Fibroblast of lung (primary cell): ENCODE measurements at regions not wholly inside any gene's neighbourhood (a gene's known extent, or its start where the extent isn't known, plus 50 kb on each side); places are given as distances from the start of the nearest gene placed in this dataset.

ENCODE experiments used
- DNase-seq, 2 donors: peaks; one replicate each; pipeline versions ENCODE4 v3.0.0 to v3.0.0-alpha.2; 2010; ENCODE audit warnings: low read depth in 2 of 2
- H2AFZ ChIP-seq: 2 replicates; pipeline ENCODE4 v1.5.1; 2012; ENCODE audit warnings: low read length, control low read depth, inconsistent platforms
- H3K27ac ChIP-seq: 2 replicates; pipeline ENCODE4 v1.5.1; 2011; ENCODE audit warnings: low read length, control low read depth; ENCODE audit not compliant: insufficient read depth
- H3K27me3 ChIP-seq: 2 replicates; pipeline ENCODE4 v1.5.1; 2011; ENCODE audit warnings: mild to moderate bottlenecking, low read length; ENCODE audit not compliant: control insufficient read depth, insufficient read depth
- H3K36me3 ChIP-seq: 2 replicates; pipeline ENCODE4 v1.5.1; 2011; ENCODE audit warnings: low read length; ENCODE audit not compliant: control insufficient read depth, insufficient read depth
- H3K4me1 ChIP-seq: 2 replicates; pipeline ENCODE4 v1.5.1; 2011; ENCODE audit warnings: low read length; ENCODE audit not compliant: control insufficient read depth, insufficient read depth; ENCODE audit errors: extremely low read depth
- H3K4me2 ChIP-seq: 2 replicates; pipeline ENCODE4 v1.5.1; 2011; ENCODE audit warnings: low read length, control low read depth; ENCODE audit not compliant: insufficient read depth; ENCODE audit errors: extremely low read depth
- H3K4me3 ChIP-seq, 4 experiments: fragments of 200-600 bp in 1 of 4; sonication (generic) in 1 of 4; replicated peaks in 1 of 4; 2 replicates each; pipeline ENCODE4 v1.5.1; 2011 to 2016; ENCODE audit warnings: low read length in 4 of 4, low read depth in 3 of 4, mild to moderate bottlenecking in 3 of 4, control low read depth in 2 of 4, inconsistent platforms in 1 of 4, mixed read lengths in 1 of 4; ENCODE audit not compliant: insufficient read depth in 1 of 4; ENCODE audit errors: control extremely low read depth in 1 of 4
- H3K79me2 ChIP-seq: 2 replicates; pipeline ENCODE4 v1.5.1; 2012; ENCODE audit warnings: mild to moderate bottlenecking, low read length, inconsistent platforms; ENCODE audit not compliant: control insufficient read depth, insufficient read depth
- H3K9ac ChIP-seq: 2 replicates; pipeline ENCODE4 v1.5.1; 2011; ENCODE audit warnings: mild to moderate bottlenecking, low read length, control low read depth; ENCODE audit not compliant: insufficient read depth
- H3K9me3 ChIP-seq: 2 replicates; pipeline ENCODE4 v1.5.1; 2012; ENCODE audit warnings: low read depth, low read length; ENCODE audit not compliant: control insufficient read depth, insufficient read depth
- H4K20me1 ChIP-seq: 2 replicates; pipeline ENCODE4 v1.5.1; 2011; ENCODE audit warnings: low read length; ENCODE audit not compliant: control insufficient read depth, insufficient read depth; ENCODE audit errors: extremely low read depth
- EZH2 ChIP-seq: IDR thresholded peaks from 2 replicates; pipeline ENCODE4 v1.5.1; 2012; ENCODE audit warnings: low read length, control low read depth, mild to moderate bottlenecking; ENCODE audit errors: missing control alignments
- TF ChIP-seq, protein P1 (sequence below), 2 donors: IDR thresholded peaks in 1 of 2; conservative IDR thresholded peaks in 1 of 2; 1 replicate in 1 of 2; 2 replicates in 1 of 2; pipeline ENCODE4 v1.5.1; 2011 to 2012; ENCODE audit warnings: low read length in 2 of 2, control low read depth in 1 of 2, inconsistent platforms in 1 of 2, low read depth in 1 of 2, mild to moderate bottlenecking in 1 of 2

DNA sequence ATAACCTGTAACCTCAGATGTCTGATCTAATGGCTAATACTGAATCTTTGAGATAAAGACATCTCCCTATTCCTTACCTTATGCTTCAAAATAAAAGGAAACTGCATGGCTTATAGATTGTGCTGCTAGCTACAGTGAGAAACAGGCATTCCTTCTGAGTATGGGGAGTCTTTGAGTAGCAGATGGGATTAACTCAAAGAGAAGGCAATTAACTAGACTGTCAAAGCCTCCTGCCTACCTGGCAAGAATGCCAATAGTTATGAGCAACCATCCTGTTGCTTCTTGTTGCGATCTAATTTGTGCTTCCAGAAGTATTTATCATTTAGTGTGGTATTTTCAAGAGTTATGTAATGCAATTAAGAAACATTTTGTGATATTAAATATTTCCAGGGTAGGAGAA, 660.0 kb upstream of the TMEFF2 start:
- no peak for TF ChIP-seq EZH2
- TF ChIP-seq, protein P1, sequence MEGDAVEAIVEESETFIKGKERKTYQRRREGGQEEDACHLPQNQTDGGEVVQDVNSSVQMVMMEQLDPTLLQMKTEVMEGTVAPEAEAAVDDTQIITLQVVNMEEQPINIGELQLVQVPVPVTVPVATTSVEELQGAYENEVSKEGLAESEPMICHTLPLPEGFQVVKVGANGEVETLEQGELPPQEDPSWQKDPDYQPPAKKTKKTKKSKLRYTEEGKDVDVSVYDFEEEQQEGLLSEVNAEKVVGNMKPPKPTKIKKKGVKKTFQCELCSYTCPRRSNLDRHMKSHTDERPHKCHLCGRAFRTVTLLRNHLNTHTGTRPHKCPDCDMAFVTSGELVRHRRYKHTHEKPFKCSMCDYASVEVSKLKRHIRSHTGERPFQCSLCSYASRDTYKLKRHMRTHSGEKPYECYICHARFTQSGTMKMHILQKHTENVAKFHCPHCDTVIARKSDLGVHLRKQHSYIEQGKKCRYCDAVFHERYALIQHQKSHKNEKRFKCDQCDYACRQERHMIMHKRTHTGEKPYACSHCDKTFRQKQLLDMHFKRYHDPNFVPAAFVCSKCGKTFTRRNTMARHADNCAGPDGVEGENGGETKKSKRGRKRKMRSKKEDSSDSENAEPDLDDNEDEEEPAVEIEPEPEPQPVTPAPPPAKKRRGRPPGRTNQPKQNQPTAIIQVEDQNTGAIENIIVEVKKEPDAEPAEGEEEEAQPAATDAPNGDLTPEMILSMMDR (conservative IDR thresholded peaks at IDR 0.05 in 1 of 2, IDR thresholded peaks at IDR 0.05 in 1 of 2; ENCODE audit: low read depth in 1 of 2, low read length in 2 of 2) = no peak
- H3K4me3 ChIP-seq = no peak overlapping the region
- DNase-seq = no peak
- H3K36me3 ChIP-seq = no peaks in the 10 kb centered on the region
- no peaks in the 10 kb centered on the region for H3K27me3 ChIP-seq
- H3K9ac ChIP-seq = no peak overlapping the region
- no peak overlapping the region for H2AFZ ChIP-seq
- H3K4me2 ChIP-seq = no peak overlapping the region
- H4K20me1 ChIP-seq = no peaks in the 10 kb centered on the region
- no peaks in the 10 kb centered on the region for H3K9me3 ChIP-seq
- H3K27ac ChIP-seq = no peak overlapping the region
- no peaks in the 10 kb centered on the region for H3K79me2 ChIP-seq
- H3K4me1 ChIP-seq = no peaks in the 10 kb centered on the region

DNA sequence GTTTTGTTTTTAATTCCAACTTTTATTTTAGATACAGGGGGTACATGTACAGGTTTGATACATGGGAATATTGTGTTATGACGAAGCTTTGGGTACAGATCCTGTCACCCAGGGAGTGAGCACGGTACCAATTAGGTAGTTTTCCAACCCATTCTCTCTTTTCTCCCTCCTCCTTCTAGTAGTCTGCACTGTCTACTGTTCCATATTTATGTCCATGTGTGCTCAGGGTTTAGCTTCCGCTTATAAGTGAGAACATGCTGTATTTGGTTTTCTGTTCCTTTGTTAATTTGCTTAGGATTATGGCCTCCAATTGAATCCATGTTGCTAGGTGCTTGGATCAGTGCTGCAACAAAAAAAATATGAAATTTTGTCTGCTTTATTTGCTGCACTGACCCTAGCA, 659.3 kb upstream of the TMEFF2 start:
- Histone ChIP-seq H3K9me3 (no peaks in the 10 kb centered on the region), H2AFZ (no peak overlapping the region), H3K36me3 (no peaks in the 10 kb centered on the region), H3K27ac (no peak overlapping the region), H3K9ac (no peak overlapping the region), H3K4me2 (no peak overlapping the region), H3K4me3 (no peak overlapping the region), H3K4me1 (no peaks in the 10 kb centered on the region), H3K27me3 (no peaks in the 10 kb centered on the region), H4K20me1 (no peaks in the 10 kb centered on the region), H3K79me2 (no peaks in the 10 kb centered on the region)
- no peak for DNase-seq
- TF ChIP-seq, protein P1 (conservative IDR thresholded peaks at IDR 0.05 in 1 of 2, IDR thresholded peaks at IDR 0.05 in 1 of 2; ENCODE audit: low read depth in 1 of 2, low read length in 2 of 2) = no peak
- no peak for TF ChIP-seq EZH2

DNA sequence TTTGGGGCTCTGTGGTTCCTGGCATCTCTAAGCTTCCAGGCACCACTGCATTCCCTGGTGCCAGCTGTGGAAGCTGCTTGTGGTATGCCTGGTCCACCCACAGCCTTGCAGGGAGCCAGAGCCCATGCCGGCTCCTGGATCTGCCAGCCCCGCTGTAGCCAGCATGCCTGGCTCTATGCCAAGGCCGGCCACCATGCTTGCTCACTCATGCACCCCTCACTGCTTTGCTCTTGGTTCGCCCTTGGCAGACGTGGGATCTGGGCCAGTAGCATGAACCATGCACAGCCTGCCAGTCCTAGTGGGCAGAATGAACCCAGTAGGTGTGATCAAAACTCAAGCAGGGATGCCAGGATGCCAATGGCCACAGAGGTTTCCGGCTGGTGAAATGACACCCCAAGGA, 634.2 kb upstream of the TMEFF2 start:
- no peak for DNase-seq
- H3K4me2 ChIP-seq = no peak overlapping the region

More for the DNA sequence above, 634.2 kb upstream of the TMEFF2 start:
- Histone ChIP-seq H3K79me2 (no peaks in the 10 kb centered on the region), H4K20me1 (no peaks in the 10 kb centered on the region), H3K36me3 (no peaks in the 10 kb centered on the region), H3K27me3 (no peaks in the 10 kb centered on the region), H3K9me3 (no peaks in the 10 kb centered on the region), H3K4me3 (no peak overlapping the region), H3K4me1 (no peaks in the 10 kb centered on the region), H3K27ac (no peak overlapping the region), H3K9ac (no peak overlapping the region), H2AFZ (no peak overlapping the region)
- TF ChIP-seq EZH2 = no peak
- TF ChIP-seq, protein P1 (conservative IDR thresholded peaks at IDR 0.05 in 1 of 2, IDR thresholded peaks at IDR 0.05 in 1 of 2; ENCODE audit: low read depth in 1 of 2, low read length in 2 of 2) = no peak
